OCI-LY1 (cell line): ENCODE measurements at regions not wholly inside any gene's neighbourhood (a gene's known extent, or its start where the extent isn't known, plus 50 kb on each side); places are given as distances from the start of the nearest gene placed in this dataset.

Experiments
- CTCF ChIP-seq: fragments of 200-600 bp; sonication (generic), shearing (Covaris generic); IDR thresholded peaks from 2 replicates; pipeline ENCODE4 v1.5.1; 2017; ENCODE audit warnings: mild to moderate bottlenecking, antibody characterized with exemption, low read length, moderate library complexity, mixed read lengths
- EZH2 ChIP-seq: fragments of 200-600 bp; sonication (generic), shearing (Covaris generic); IDR thresholded peaks from 2 replicates; pipeline ENCODE4 v1.8.0; 2017; ENCODE audit warnings: borderline replicate concordance, mixed run types, mild to moderate bottlenecking, antibody characterized with exemption, low read length, moderate library complexity, mixed read lengths

GRCh38 chr22:49618677-49618953 is 209.1 kb downstream of the BRD1 start:
- TF ChIP-seq CTCF (no peak), EZH2 (no peak)
